ENCODE measurements at regions not wholly inside any gene's neighbourhood (a gene's known extent, or its start where the extent isn't known, plus 50 kb on each side); places are given as distances from the start of the nearest gene placed in this dataset.

DNA sequence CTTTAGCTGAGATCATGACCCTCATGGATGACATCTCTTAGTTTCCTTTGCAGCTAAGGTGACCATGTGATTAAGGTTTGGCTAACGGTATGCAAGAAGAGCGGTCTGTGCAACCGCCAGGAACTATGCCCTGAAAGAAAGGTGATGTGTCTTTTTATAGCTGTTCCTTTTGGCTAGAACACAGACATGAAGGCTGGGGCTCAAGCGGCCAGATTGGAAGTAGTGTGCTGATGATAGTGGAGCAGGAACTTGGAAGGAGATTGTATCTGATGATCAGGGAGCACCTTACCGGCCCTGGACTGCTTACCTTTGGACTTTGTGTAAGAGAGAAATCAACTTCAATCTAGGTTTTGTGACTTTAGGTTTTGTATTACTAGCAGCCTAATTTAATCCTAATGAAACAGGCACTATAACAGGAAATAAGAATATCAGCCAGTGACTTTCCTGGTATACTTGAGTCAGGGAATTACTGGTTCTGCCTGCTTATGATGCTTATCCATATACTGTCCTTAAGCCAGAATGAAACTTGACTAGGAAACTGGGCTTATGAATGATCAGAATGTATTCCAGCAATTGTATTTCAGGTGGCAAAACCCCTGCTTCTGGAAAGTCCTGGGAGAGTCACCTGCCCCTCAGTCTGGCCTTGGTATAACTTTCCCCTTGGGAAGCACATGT, 164.3 kb upstream of the LRIG1 start:
- TF ChIP-seq POLR2A (IDR thresholded peaks at IDR 0.05; ENCODE audit: low read depth, low read length), result no peak
- TF ChIP-seq TAF1 (IDR thresholded peaks at IDR 0.05; ENCODE audit: low read depth, low read length), result no peak
- TF ChIP-seq POLR2AphosphoS5 (IDR thresholded peaks at IDR 0.05; ENCODE audit: low read depth, low read length), result no peak
